ENCODE measurements at regions not wholly inside any gene's neighbourhood (a gene's known extent, or its start where the extent isn't known, plus 50 kb on each side); places are given as distances from the start of the nearest gene placed in this dataset.
"Not testable (repeated sequence)": the region's sequence is repeated elsewhere in the genome, so short reads cannot be mapped to it uniquely, and the experiment has no call there.

DNA sequence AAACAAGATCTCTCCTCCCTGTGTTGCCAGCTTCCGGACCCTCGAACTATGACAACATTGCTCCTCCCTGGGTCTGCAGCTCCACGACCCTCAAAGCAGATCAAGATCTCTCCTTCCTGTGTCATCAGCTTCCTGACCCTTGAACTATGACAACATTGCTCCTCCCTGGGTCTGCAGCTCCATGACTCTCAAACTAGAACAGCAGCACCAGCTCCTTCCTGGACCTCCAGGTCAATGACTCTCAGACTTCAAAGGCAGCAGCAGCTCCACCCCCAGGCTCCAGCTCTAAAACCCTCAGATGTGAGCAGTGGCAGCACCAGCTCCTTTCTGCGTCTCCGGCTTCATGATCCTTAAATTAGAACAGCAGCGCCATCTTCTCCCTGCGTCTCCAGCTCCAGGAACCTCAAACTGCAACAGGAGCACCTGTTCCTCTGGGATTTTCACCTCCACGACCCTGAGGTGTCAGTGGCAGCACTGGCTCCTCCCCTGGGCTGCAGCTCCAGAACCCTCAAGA is 341.0 kb upstream of the SULF2 start:
- peak; percentile 19 for DNase-seq
- TF ChIP-seq, protein P1, sequence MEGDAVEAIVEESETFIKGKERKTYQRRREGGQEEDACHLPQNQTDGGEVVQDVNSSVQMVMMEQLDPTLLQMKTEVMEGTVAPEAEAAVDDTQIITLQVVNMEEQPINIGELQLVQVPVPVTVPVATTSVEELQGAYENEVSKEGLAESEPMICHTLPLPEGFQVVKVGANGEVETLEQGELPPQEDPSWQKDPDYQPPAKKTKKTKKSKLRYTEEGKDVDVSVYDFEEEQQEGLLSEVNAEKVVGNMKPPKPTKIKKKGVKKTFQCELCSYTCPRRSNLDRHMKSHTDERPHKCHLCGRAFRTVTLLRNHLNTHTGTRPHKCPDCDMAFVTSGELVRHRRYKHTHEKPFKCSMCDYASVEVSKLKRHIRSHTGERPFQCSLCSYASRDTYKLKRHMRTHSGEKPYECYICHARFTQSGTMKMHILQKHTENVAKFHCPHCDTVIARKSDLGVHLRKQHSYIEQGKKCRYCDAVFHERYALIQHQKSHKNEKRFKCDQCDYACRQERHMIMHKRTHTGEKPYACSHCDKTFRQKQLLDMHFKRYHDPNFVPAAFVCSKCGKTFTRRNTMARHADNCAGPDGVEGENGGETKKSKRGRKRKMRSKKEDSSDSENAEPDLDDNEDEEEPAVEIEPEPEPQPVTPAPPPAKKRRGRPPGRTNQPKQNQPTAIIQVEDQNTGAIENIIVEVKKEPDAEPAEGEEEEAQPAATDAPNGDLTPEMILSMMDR (IDR thresholded peaks at IDR 0.05; ENCODE audit: unreplicated experiment) = no peak
- no peaks in the 10 kb centered on the region for H3K36me3 Mint-ChIP-seq (ENCODE audit: insufficient read depth, unreplicated experiment)
- intact Hi-C loops (cut with micrococcal nuclease; ENCODE audit: unreplicated experiment) = no loop called here
- CTCF ChIA-PET = interaction anchor here (0.7 to 1.0 kb wide), 3 partner anchors 340 to 494 kb away, joined by 3 to 4 read pairs (median 3); no protein-coding TSS in a partner anchor
- H3K9me3 Mint-ChIP-seq (ENCODE audit: low read depth, unreplicated experiment) = no peaks in the 10 kb centered on the region
- no peak overlapping the region for H3K27ac Mint-ChIP-seq (ENCODE audit: unreplicated experiment)
- no TSS peak for BruUV-seq (replicated peaks)
- peaks cover 19% of the 10 kb centered on the region for H3K27me3 Mint-ChIP-seq (ENCODE audit: unreplicated experiment)
- no peak overlapping the region for H3K4me3 Mint-ChIP-seq (ENCODE audit: low read depth, unreplicated experiment)
- H3K4me1 Mint-ChIP-seq (ENCODE audit: low read depth, unreplicated experiment) = no peaks in the 10 kb centered on the region

DNA sequence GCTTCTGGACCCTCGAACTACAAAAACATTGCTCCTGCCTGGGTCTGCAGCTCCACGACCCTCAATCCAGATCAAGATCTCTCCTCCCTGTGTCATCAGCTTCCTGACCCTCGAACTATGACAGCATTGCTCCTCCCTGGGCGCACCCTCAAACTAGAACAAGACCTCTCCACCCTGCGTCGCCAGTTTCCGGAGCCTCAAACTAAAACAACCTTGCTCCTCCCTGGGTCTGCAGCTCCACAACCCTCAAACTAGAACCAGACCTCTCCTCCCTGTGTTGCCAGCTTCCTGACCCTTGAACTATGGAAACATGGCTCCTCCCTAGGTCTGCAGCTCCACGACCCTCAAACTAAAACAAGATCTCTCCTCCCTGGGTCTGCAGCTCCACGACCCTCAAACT is 339.7 kb upstream of the SULF2 start:
- H3K27ac Mint-ChIP-seq (ENCODE audit: unreplicated experiment) = no peak overlapping the region
- peaks cover 5% of the 10 kb centered on the region for H3K27me3 Mint-ChIP-seq (ENCODE audit: unreplicated experiment)
- intact Hi-C loops (cut with micrococcal nuclease; ENCODE audit: unreplicated experiment) = no loop called here
- H3K36me3 Mint-ChIP-seq (ENCODE audit: insufficient read depth, unreplicated experiment) = no peaks in the 10 kb centered on the region
- TF ChIP-seq, protein P1 (IDR thresholded peaks at IDR 0.05; ENCODE audit: unreplicated experiment) = no peak
- BruUV-seq (replicated peaks) = no TSS peak
- CTCF ChIA-PET = interaction anchor here (0.6 kb wide), 2 partner anchors 63 kb away, joined by 3 read pairs; no protein-coding TSS in a partner anchor
- no peak overlapping the region for H3K4me3 Mint-ChIP-seq (ENCODE audit: low read depth, unreplicated experiment)
- no peak for DNase-seq
- no peaks in the 10 kb centered on the region for H3K4me1 Mint-ChIP-seq (ENCODE audit: low read depth, unreplicated experiment)
- no peaks in the 10 kb centered on the region for H3K9me3 Mint-ChIP-seq (ENCODE audit: low read depth, unreplicated experiment)

DNA sequence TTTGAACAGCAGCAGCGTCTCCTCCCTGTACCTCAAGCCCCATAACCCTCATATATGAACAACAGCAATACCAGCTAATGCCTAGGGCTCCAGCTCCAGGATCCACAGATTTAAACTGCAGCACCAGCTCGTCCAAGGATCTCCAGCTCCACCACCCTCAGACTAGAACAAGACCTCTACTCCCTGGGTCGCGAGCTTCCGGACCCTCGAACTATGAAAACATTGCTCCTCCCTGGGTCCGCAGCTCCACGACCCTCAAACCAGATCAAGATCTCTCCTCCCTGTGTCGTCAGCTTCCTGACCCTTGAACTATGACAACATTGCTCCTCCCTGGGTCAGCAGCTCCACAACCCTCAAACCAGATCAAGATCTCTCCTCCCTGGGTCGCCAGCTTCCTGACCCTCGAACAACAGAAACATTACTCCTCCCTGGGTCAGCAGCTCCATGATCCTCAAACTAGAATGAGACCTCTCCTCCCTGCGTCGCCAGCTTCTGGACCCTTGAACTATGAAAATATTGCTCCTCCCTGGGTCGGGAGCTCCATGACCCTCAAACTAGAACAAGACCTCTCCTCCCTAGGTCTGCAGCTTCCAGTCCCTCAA is 339.0 kb upstream of the SULF2 start:
- Mint-ChIP-seq H3K9me3 (ENCODE audit: low read depth, unreplicated experiment) (no peaks in the 10 kb centered on the region), H3K27me3 (ENCODE audit: unreplicated experiment) (no peaks in the 10 kb centered on the region), H3K4me3 (ENCODE audit: low read depth, unreplicated experiment) (no peak overlapping the region), H3K27ac (ENCODE audit: unreplicated experiment) (no peak overlapping the region), H3K36me3 (ENCODE audit: insufficient read depth, unreplicated experiment) (no peaks in the 10 kb centered on the region), H3K4me1 (ENCODE audit: low read depth, unreplicated experiment) (no peaks in the 10 kb centered on the region)
- DNase-seq = no peak
- no TSS peak for BruUV-seq (replicated peaks)
- CTCF ChIA-PET = interaction anchor here (0.6 to 0.7 kb wide), 3 partner anchors 57 to 413 kb away, joined by 3 read pairs; no protein-coding TSS in a partner anchor
- intact Hi-C loops (cut with micrococcal nuclease; ENCODE audit: unreplicated experiment) = no loop called here
- TF ChIP-seq, protein P1 (IDR thresholded peaks at IDR 0.05; ENCODE audit: unreplicated experiment) = no peak

DNA sequence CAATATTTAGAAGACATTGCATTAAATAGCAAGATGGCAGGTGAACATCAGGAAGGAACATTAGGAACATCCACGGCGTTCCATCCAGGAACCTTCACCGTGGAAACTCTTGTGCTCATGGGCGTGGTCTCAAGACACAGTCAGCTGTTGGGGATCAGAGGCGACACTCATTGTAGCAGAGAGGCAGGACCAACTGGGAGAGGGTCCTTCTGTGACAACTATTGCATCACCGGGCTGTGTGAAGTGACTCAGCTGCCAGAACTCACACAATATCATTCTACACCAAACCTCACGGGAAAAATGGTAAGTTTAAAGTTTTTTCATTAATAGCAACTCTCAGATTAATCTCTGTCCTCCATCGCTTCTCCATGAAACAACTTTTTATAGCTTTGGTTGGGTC is 334.8 kb upstream of the SULF2 start:
- Mint-ChIP-seq H3K36me3 (ENCODE audit: insufficient read depth, unreplicated experiment) (no peaks in the 10 kb centered on the region), H3K27me3 (ENCODE audit: unreplicated experiment) (peaks cover 3% of the 10 kb centered on the region), H3K9me3 (ENCODE audit: low read depth, unreplicated experiment) (no peaks in the 10 kb centered on the region), H3K27ac (ENCODE audit: unreplicated experiment) (no peak overlapping the region), H3K4me1 (ENCODE audit: low read depth, unreplicated experiment) (no peaks in the 10 kb centered on the region), H3K4me3 (ENCODE audit: low read depth, unreplicated experiment) (no peak overlapping the region)
- CTCF ChIA-PET = no interaction called here
- BruUV-seq (replicated peaks) = no TSS peak
- DNase-seq = no peak
- intact Hi-C loops (cut with micrococcal nuclease; ENCODE audit: unreplicated experiment) = no loop called here
- TF ChIP-seq, protein P1 (IDR thresholded peaks at IDR 0.05; ENCODE audit: unreplicated experiment) = no peak

DNA sequence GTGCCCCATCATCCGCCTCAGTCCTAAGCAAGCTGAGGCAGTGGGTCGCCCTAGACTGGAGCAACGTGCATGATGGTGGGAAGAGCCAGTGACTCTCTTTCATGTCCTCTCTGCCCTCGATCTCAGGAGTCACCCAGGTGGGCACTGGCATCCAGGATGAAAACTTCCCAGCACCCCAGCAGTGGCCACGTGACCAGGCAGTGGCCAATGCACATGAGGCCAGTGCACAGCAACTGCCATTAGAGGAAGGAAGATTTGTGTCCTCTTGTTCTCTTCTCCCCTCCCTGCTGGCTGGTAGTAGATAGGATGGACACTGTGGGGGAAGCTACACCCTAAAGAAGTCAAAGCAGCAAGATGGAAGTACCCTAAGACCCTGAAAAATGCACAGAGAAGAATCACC is 334.1 kb upstream of the SULF2 start:
- H3K36me3 Mint-ChIP-seq (ENCODE audit: insufficient read depth, unreplicated experiment) = not testable (repeated sequence)

More for the DNA sequence above, 334.1 kb upstream of the SULF2 start:
- intact Hi-C loops (cut with micrococcal nuclease; ENCODE audit: unreplicated experiment); H3K27ac Mint-ChIP-seq (ENCODE audit: unreplicated experiment); DNase-seq; H3K4me1 Mint-ChIP-seq (ENCODE audit: low read depth, unreplicated experiment); H3K4me3 Mint-ChIP-seq (ENCODE audit: low read depth, unreplicated experiment); H3K27me3 Mint-ChIP-seq (ENCODE audit: unreplicated experiment); BruUV-seq (replicated peaks); H3K9me3 Mint-ChIP-seq (ENCODE audit: low read depth, unreplicated experiment): not testable (repeated sequence)
- CTCF ChIA-PET = interaction anchor here (0.5 kb wide), 1 partner anchor 9 kb away, joined by 5 read pairs; no protein-coding TSS in a partner anchor
